LNCAP (cell line): ENCODE measurements at regions not wholly inside any gene's neighbourhood (a gene's known extent, or its start where the extent isn't known, plus 50 kb on each side); places are given as distances from the start of the nearest gene placed in this dataset.

Source experiments
- CTCF ChIP-seq: fragments of 450-650 bp; IDR thresholded peaks from 2 replicates; pipeline ENCODE4 v1.5.1; 2017; ENCODE audit warnings: mild to moderate bottlenecking

DNA sequence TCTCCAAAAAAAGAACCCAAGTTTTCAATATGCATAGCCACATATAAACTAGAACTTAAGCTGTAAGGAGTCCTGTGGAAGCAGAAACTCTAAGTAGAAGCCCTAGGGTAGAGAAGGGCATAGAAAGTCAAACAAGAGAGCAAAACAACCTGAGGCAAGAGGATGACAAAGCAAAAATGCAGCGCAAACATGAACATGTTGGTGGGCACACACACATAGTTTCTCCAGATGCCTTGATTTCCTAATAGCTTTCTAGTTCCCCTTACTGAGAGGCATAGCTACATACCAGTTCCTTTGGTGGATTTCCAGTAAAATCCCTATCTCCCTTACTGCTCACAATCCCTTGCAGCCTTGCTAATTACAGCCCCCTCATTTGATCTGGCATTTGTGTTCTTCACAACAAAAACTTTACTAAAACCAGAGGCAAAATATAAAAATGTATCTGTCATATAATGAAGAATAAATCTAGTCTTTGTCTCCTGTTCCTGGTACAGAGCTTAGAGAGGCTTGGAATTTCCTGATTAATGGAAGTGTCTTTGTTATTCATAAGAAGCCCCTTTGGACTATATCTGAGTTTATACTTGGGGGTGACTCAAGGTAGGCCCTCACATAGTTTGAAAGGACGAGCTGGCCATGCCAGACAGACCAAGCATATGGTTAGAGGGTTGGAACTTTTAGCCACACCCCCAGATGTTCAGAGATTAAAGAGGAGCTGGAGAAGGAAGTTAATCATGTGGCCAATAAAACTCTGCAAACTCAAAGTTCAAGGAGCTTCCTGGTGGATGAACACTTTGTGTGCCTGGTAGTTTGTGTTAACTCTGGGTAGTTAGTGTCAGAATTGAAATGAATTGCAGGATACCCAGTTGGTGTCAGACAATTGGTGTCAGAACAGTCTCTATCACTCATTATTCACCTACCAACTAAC is 52.7 kb upstream of the ZCCHC13 start:
- no peak for TF ChIP-seq CTCF

- TF ChIP-seq CTCF: no peak
These were observed 53.4 kb upstream of the ZCCHC13 start for GRCh38 chrX:74250574-74250973.

DNA sequence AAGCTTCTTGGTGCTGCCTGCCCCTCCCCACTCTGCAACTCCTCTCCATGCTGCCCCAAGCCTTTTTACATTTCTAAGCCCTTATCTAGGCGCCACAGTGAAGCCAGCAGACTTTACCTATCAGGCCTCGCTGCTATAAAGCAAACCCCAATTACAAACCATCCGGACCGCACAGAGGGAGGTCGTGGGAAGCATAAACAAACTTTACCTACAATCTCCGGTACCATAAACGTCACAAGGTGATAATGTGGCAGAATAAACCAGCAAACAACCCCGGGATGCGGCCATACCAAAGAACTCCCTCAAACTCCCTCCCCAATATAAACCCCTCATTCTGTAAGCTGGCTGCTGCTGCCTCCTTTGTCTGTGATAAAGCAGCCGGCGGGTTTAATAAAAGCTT is 54.0 kb upstream of the ZCCHC13 start:
- TF ChIP-seq CTCF: no peak

GRCh38 chrX:74248889-74249288 is 55.1 kb upstream of the ZCCHC13 start:
- TF ChIP-seq CTCF: no peak

- no peak for TF ChIP-seq CTCF
These were observed 57.5 kb upstream of the ZCCHC13 start for GRCh38 chrX:74246524-74246923.

DNA sequence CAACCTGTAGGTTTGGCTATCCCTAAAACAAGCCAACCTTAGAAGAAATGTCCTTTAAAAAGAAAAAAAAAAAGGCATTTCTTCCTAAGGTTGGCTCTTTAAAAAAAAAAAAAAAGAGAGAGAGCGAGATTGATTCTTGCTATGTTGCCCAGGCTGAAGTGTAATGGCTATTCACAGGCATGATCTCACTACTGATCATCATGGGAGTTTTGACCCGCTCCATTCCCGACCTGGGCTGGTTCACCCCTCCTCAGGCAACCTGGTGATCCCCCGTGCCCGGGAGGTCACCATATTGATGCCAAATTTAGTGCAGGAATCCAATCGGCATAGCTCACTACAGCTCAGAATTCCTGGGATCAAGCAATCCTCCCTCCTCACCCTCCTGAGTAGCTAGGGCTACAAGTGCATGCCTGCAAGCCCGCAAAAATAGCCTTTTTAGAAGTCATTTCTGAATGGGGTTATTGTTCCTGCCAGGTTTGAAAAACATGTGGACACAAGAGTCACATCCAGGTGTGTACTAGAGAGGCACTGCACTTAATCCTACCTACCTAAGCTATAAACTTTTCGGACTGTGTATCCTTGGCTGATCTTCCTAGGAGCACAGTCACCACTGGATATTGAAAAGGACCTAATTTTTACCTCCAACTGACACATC is 61.4 kb upstream of the ZCCHC13 start:
- TF ChIP-seq CTCF: no peak

DNA sequence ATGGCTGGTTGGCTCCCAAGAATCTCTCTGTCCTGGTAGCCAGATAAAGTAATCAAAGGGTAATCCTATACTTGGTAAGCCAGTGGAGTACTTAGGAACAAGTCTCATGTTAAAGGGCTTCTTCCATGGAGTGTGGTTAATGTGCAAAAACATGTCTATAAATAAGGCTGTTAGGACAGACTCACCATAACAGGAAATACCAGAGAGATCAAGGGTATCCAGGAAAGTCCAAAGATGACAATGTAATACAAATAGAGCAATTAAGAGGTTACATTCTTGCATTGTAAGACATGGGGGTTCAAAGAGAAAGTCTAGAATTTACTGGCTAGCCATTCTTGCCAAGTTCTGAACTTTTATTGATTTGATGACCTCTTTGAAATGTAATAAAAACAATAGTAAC is 61.9 kb upstream of the ZCCHC13 start:
- TF ChIP-seq CTCF: no peak
